Erythroblast (primary cell): ENCODE measurements at regions not wholly inside any gene's neighbourhood (a gene's known extent, or its start where the extent isn't known, plus 50 kb on each side); places are given as distances from the start of the nearest gene placed in this dataset.

Experiments
- GATA1 ChIP-seq: IDR thresholded peaks from 2 replicates; pipeline ENCODE4 v1.6.1; 2011; ENCODE audit warnings: low read depth, mild to moderate bottlenecking, control low read depth, low read length, moderate library complexity
- POLR2A ChIP-seq: IDR thresholded peaks from 2 replicates; pipeline ENCODE4 v1.6.1; 2011; ENCODE audit warnings: mild to moderate bottlenecking, low read length

DNA sequence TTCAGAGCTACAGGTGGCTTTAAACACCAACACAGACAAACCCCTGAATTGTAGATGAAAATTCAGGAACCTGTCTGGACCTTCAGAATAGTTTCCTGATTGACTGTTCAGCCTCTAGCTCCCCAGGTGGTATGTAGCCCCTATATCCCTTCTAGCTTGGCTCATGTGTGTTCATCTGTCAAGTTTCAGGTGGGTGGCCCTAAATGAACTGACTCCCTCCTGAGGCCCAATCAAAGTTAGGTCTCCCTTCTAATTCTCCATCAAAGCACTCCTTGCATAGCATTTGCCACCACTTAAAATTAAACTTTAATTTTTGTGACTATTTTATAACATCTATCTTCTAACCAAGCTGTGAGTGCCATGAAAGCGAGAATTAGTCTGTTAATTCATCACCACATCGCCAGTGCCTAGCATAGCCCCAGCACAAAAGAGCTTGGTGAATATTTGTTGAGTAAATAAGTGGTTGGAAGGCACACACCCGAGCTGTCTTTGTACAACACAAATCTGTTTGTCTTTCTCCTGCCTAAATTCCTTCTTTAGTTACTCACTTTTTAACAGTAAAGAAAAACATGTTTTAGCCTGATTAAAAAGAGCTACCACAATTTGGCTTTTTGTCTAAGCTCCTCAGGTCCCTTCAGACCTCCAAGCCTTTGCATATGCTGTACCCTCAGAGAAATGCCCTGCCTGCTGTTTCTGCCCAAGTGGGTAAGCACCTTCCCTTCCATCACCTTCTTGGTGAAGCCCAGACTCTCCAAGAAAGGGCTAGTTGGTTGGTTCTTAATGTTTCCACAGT is 138.1 kb upstream of the HMHB1 start:
- no peak for TF ChIP-seq POLR2A
- no peak for TF ChIP-seq GATA1
